Osteocyte (in vitro differentiated cells): ENCODE measurements at regions not wholly inside any gene's neighbourhood (a gene's known extent, or its start where the extent isn't known, plus 50 kb on each side); places are given as distances from the start of the nearest gene placed in this dataset.
A peak's percentile ranks its signal among the peaks of the same experiment; 100 is the strongest.

Experiments used
- DNase-seq: peaks from one replicate; pipeline ENCODE4 v3.0.0; 2021; ENCODE audit warnings: mixed read lengths; ENCODE audit not compliant: unreplicated experiment; ENCODE audit errors: extremely low spot score
- H3K27ac Mint-ChIP-seq: one replicate; pipeline ENCODE4 v1.8.0; 2021; ENCODE audit warnings: mild to moderate bottlenecking, mixed read lengths; ENCODE audit not compliant: unreplicated experiment
- H3K27me3 Mint-ChIP-seq: one replicate; pipeline ENCODE4 v1.8.0; 2021; ENCODE audit warnings: mixed read lengths; ENCODE audit not compliant: unreplicated experiment
- H3K36me3 Mint-ChIP-seq: one replicate; pipeline ENCODE4 v1.8.0; 2021; ENCODE audit warnings: mixed read lengths; ENCODE audit not compliant: unreplicated experiment
- H3K4me1 Mint-ChIP-seq: one replicate; pipeline ENCODE4 v1.8.0; 2021; ENCODE audit warnings: mixed read lengths; ENCODE audit not compliant: unreplicated experiment
- H3K4me3 Mint-ChIP-seq: one replicate; pipeline ENCODE4 v1.8.0; 2021; ENCODE audit warnings: mild to moderate bottlenecking, moderate library complexity, mixed read lengths; ENCODE audit not compliant: unreplicated experiment
- H3K9me3 Mint-ChIP-seq: one replicate; pipeline ENCODE4 v1.8.0; 2021; ENCODE audit warnings: mixed read lengths; ENCODE audit not compliant: unreplicated experiment
- TF ChIP-seq, protein P1 (sequence below): fragments of 200-600 bp; sonication (generic); IDR thresholded peaks from 2 replicates; pipeline ENCODE4 v1.5.0; 2021; ENCODE audit warnings: antibody characterized with exemption, mild to moderate bottlenecking, moderate library complexity

- TF ChIP-seq, protein P1, sequence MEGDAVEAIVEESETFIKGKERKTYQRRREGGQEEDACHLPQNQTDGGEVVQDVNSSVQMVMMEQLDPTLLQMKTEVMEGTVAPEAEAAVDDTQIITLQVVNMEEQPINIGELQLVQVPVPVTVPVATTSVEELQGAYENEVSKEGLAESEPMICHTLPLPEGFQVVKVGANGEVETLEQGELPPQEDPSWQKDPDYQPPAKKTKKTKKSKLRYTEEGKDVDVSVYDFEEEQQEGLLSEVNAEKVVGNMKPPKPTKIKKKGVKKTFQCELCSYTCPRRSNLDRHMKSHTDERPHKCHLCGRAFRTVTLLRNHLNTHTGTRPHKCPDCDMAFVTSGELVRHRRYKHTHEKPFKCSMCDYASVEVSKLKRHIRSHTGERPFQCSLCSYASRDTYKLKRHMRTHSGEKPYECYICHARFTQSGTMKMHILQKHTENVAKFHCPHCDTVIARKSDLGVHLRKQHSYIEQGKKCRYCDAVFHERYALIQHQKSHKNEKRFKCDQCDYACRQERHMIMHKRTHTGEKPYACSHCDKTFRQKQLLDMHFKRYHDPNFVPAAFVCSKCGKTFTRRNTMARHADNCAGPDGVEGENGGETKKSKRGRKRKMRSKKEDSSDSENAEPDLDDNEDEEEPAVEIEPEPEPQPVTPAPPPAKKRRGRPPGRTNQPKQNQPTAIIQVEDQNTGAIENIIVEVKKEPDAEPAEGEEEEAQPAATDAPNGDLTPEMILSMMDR = no peak
- Mint-ChIP-seq H3K27ac (no peak overlapping the region), H3K4me3 (no peak overlapping the region), H3K36me3 (no peaks in the 10 kb centered on the region), H3K4me1 (no peaks in the 10 kb centered on the region), H3K9me3 (no peaks in the 10 kb centered on the region), H3K27me3 (no peaks in the 10 kb centered on the region)
- no peak for DNase-seq
Observed at GRCh38 chr16:76612497-76612896, 335.3 kb downstream of the CNTNAP4 start.

GRCh38 chr16:76614269-76614668 is 337.1 kb downstream of the CNTNAP4 start:
- no peaks in the 10 kb centered on the region for H3K9me3 Mint-ChIP-seq
- TF ChIP-seq, protein P1 = no peak
- DNase-seq = no peak
- H3K27me3 Mint-ChIP-seq = no peaks in the 10 kb centered on the region
- no peaks in the 10 kb centered on the region for H3K36me3 Mint-ChIP-seq
- H3K4me1 Mint-ChIP-seq = no peaks in the 10 kb centered on the region
- no peak overlapping the region for H3K4me3 Mint-ChIP-seq
- H3K27ac Mint-ChIP-seq = no peak overlapping the region

DNA sequence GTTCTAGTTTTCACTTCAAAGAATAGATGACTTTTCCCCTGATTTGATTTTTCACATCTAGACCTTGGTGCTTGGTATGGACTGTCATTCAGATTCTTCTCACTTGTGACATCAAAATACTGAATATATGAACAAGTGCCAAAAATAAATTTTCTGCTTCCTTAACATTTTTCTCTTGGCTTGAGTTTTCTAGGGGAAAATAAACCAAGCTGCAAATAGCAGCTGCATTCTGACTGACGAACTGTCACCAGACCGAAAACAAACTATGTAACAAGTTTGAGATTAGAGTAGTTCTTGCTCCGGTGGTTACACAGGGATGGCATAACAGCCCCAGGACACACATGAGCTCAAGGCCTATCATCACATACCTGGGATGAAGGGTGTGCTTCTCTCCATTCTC is 345.7 kb downstream of the CNTNAP4 start:
- TF ChIP-seq, protein P1 = no peak
- H3K27me3 Mint-ChIP-seq = no peaks in the 10 kb centered on the region
- no peak overlapping the region for H3K27ac Mint-ChIP-seq
- no peaks in the 10 kb centered on the region for H3K36me3 Mint-ChIP-seq
- H3K9me3 Mint-ChIP-seq = no peaks in the 10 kb centered on the region
- H3K4me1 Mint-ChIP-seq = no peaks in the 10 kb centered on the region
- no peak for DNase-seq
- no peak overlapping the region for H3K4me3 Mint-ChIP-seq

- peaks cover 10% of the 10 kb centered on the region for H3K9me3 Mint-ChIP-seq
- TF ChIP-seq, protein P1 = no peak
- no peaks in the 10 kb centered on the region for H3K4me1 Mint-ChIP-seq
- no peak for DNase-seq
- H3K27ac Mint-ChIP-seq = no peak overlapping the region
- H3K36me3 Mint-ChIP-seq = no peaks in the 10 kb centered on the region
- no peak overlapping the region for H3K4me3 Mint-ChIP-seq
- H3K27me3 Mint-ChIP-seq = no peaks in the 10 kb centered on the region
Observed at GRCh38 chr16:76634847-76635697, 357.9 kb downstream of the CNTNAP4 start.

DNA sequence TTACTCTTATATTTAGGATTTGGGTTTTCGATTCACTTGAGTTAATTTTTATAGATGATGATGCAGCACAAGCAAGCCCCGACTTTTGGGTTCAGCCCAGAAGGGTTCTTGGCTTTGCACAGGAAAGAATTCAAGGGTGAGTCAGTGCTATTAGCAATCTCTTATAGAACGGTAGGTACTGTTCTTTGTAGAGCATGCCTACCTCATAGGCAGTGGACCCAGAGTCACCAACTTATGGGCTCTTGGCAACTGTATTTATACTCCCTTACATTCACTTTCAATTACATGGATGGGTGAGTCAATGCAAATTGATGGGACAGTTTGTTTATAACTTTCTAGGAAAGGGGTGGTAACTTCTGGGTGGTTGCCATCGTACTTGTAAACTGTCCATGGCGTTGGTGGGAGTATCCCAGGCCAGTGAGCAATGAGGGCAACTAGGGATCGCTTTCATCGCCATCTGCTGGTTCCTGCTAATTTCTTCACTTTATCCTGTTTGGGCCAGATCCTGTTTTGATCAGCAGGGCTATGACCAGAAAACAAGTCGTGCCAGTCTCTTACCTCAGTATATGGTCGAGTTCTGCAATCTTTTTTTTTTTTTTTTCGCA is 362.6 kb downstream of the CNTNAP4 start:
- no peaks in the 10 kb centered on the region for H3K4me1 Mint-ChIP-seq
- no peaks in the 10 kb centered on the region for H3K9me3 Mint-ChIP-seq
- no peak overlapping the region for H3K4me3 Mint-ChIP-seq
- no peak for DNase-seq
- no peaks in the 10 kb centered on the region for H3K36me3 Mint-ChIP-seq
- H3K27ac Mint-ChIP-seq = no peak overlapping the region
- H3K27me3 Mint-ChIP-seq = no peaks in the 10 kb centered on the region
- TF ChIP-seq, protein P1 = peak; percentile 24
